GM06990 (cell line): ENCODE measurements at regions not wholly inside any gene's neighbourhood (a gene's known extent, or its start where the extent isn't known, plus 50 kb on each side); places are given as distances from the start of the nearest gene placed in this dataset.

ENCODE experiments used
- DNase-seq: peaks from one replicate; pipeline ENCODE4 v3.0.0-alpha.2; 2011; ENCODE audit not compliant: insufficient read length; ENCODE audit errors: extremely low read depth
- H3K27me3 ChIP-seq: replicated peaks from 2 replicates; pipeline ENCODE4 v1.6.0; 2011; ENCODE audit warnings: low read length; ENCODE audit not compliant: control insufficient read depth, insufficient read depth
- H3K36me3 ChIP-seq: 2 replicates; pipeline ENCODE4 v1.5.1; 2011; ENCODE audit warnings: low read length; ENCODE audit not compliant: control insufficient read depth, insufficient read depth
- H3K4me3 ChIP-seq: replicated peaks from 2 replicates; pipeline ENCODE4 v1.5.1; 2011; ENCODE audit warnings: low read depth, mild to moderate bottlenecking, control low read depth, low read length
- CTCF ChIP-seq: IDR thresholded peaks from 2 replicates; pipeline ENCODE4 v1.5.1; 2011; ENCODE audit warnings: low read length, control low read depth, mild to moderate bottlenecking, inconsistent platforms; ENCODE audit not compliant: insufficient read depth, poor library complexity, severe bottlenecking

- Histone ChIP-seq H3K27me3 (no peaks in the 10 kb centered on the region), H3K4me3 (no peak overlapping the region), H3K36me3 (no peaks in the 10 kb centered on the region)
- DNase-seq, result no peak
- TF ChIP-seq CTCF, result no peak
These were observed 140.0 kb upstream of the UBE2E1 start for GRCh38 chr3:23665741-23666140.

GRCh38 chr3:23666818-23667217, 138.9 kb upstream of the UBE2E1 start:
- TF ChIP-seq CTCF, result no peak

GRCh38 chr3:23667536-23668429, 138.0 kb upstream of the UBE2E1 start:
- H3K27me3 ChIP-seq, result no peaks in the 10 kb centered on the region
- H3K36me3 ChIP-seq, result no peaks in the 10 kb centered on the region
- DNase-seq, result no peak
- no peak for TF ChIP-seq CTCF
- no peak overlapping the region for H3K4me3 ChIP-seq

More at GRCh38 chr3:23666818-23667217, 138.9 kb upstream of the UBE2E1 start:
- DNase-seq, result no peak
- Histone ChIP-seq H3K27me3 (no peaks in the 10 kb centered on the region), H3K4me3 (no peak overlapping the region), H3K36me3 (no peaks in the 10 kb centered on the region)

- no peak for TF ChIP-seq CTCF
- no peak overlapping the region for H3K4me3 ChIP-seq
- no peaks in the 10 kb centered on the region for H3K36me3 ChIP-seq
- H3K27me3 ChIP-seq, result no peaks in the 10 kb centered on the region
- no peak for DNase-seq
These were observed 137.3 kb upstream of the UBE2E1 start for GRCh38 chr3:23668430-23668904.

GRCh38 chr3:23669541-23670255, 136.1 kb upstream of the UBE2E1 start:
- Histone ChIP-seq H3K27me3 (no peaks in the 10 kb centered on the region), H3K36me3 (no peaks in the 10 kb centered on the region), H3K4me3 (no peak overlapping the region)
- TF ChIP-seq CTCF, result no peak
- no peak for DNase-seq
